ENCODE measurements at regions not wholly inside any gene's neighbourhood (a gene's known extent, or its start where the extent isn't known, plus 50 kb on each side); places are given as distances from the start of the nearest gene placed in this dataset.

DNA sequence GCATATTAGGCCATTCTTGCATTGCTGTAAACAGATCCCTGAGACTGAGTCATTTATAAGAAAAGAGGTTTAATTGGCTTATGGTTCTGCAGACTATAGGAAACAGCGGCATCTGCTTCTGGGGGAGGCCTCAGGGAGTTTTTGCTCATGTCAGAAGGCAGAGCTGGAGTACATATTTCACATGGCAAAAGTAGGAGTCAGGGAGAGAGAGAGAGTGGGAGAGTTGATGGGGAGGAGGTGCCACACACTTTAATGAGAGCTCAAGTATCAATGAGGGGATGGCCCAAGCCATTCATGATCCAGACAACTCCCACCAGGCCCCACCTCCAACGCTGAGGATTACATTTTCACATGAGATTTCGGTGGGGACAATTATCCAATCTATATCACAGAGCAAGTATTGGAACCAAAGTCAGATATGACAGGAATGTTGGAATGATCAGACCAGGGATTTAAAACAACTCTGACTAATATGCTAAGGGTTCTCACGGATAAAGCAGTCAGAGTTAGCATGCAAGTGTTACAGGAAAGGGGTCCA lies 795.3 kb upstream of the CELF2 start:
- intact Hi-C loops (cut with micrococcal nuclease), result no loop called here
- ChIA-PET POLR2A (no interaction called here), CTCF (no interaction called here), RAD21 (ENCODE audit: low non-redundant PET in 1 of 2, low total read pairs in 2 of 2, uncharacterized antibody in 2 of 2, unreplicated experiment in 2 of 2) (no interaction called here)
- Histone ChIP-seq H3K4me1 (ENCODE audit: control insufficient read depth in 1 of 2, insufficient read depth in 2 of 2, low read length in 2 of 2) (no peaks in the 10 kb centered on the region), H3K9me3 (ENCODE audit: control insufficient read depth in 1 of 2, insufficient read depth in 1 of 2, low read depth in 1 of 2, low read length in 2 of 2) (peaks cover 8 to 11% of the 10 kb centered on the region in 2 experiments; a peak in 1 of 4 replicates), H2AFZ (ENCODE audit: low read depth, low read length, poor library complexity, severe bottlenecking) (no peak overlapping the region), H3K9me2 (ENCODE audit: insufficient read depth) (no peaks in the 10 kb centered on the region), H3K27ac (ENCODE audit: low read depth, low read length) (no peak overlapping the region), H3K79me2 (ENCODE audit: insufficient read depth, low read length) (no peaks in the 10 kb centered on the region), H3K9ac (ENCODE audit: low read length) (no peak overlapping the region), H3K4me3 (replicated peaks in 1 of 2; ENCODE audit: low read depth in 1 of 2, low read length in 2 of 2) (no peak overlapping the region), H3K36me3 (ENCODE audit: control insufficient read depth in 1 of 2, insufficient read depth in 2 of 2, low read length in 2 of 2) (no peaks in the 10 kb centered on the region), H3K27me3 (ENCODE audit: insufficient read depth, low read length) (no peaks in the 10 kb centered on the region), H4K20me1 (ENCODE audit: insufficient read depth) (no peaks in the 10 kb centered on the region), H3K4me2 (ENCODE audit: low read length) (no peak overlapping the region)
- BruUV-seq (replicated peaks), result no TSS peak
- ATAC-seq (no peak), DNase-seq (ENCODE audit: low read depth, low spot score) (no peak)
- TF ChIP-seq, protein P1, sequence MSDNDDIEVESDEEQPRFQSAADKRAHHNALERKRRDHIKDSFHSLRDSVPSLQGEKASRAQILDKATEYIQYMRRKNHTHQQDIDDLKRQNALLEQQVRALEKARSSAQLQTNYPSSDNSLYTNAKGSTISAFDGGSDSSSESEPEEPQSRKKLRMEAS (IDR thresholded peaks at IDR 0.05), result no peak
- TF ChIP-seq SP1 (IDR thresholded peaks at IDR 0.05; ENCODE audit: low read depth) (no peak), ZNF274 (IDR thresholded peaks at IDR 0.05; ENCODE audit: low read depth, low read length) (no peak), JUND (IDR thresholded peaks at IDR 0.05) (no peak), CBX3 (IDR thresholded peaks at IDR 0.05; ENCODE audit: low read depth) (no peak), EZH2phosphoT487 (IDR thresholded peaks at IDR 0.05; ENCODE audit: borderline replicate concordance) (no peak), ZFX (IDR thresholded peaks at IDR 0.05) (no peak), POLR2A (IDR thresholded peaks at IDR 0.05; ENCODE audit: borderline replicate concordance, extremely low read depth, insufficient read depth, insufficient read length) (no peak), POLR2AphosphoS5 (IDR thresholded peaks at IDR 0.05; ENCODE audit: low read depth, low read length) (no peak), YY1 (IDR thresholded peaks at IDR 0.05; ENCODE audit: extremely low read depth, insufficient replicate concordance, low read depth, low read length) (no peak), FOSL1 (IDR thresholded peaks at IDR 0.05; ENCODE audit: low read depth) (no peak)
- TF ChIP-seq, protein P2, sequence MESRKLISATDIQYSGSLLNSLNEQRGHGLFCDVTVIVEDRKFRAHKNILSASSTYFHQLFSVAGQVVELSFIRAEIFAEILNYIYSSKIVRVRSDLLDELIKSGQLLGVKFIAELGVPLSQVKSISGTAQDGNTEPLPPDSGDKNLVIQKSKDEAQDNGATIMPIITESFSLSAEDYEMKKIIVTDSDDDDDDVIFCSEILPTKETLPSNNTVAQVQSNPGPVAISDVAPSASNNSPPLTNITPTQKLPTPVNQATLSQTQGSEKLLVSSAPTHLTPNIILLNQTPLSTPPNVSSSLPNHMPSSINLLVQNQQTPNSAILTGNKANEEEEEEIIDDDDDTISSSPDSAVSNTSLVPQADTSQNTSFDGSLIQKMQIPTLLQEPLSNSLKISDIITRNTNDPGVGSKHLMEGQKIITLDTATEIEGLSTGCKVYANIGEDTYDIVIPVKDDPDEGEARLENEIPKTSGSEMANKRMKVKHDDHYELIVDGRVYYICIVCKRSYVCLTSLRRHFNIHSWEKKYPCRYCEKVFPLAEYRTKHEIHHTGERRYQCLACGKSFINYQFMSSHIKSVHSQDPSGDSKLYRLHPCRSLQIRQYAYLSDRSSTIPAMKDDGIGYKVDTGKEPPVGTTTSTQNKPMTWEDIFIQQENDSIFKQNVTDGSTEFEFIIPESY (IDR thresholded peaks at IDR 0.05; ENCODE audit: extremely low read depth, insufficient replicate concordance, low read length), result no peak

Data from HCT116 (cell line).